GM19239 (cell line): ENCODE measurements at regions not wholly inside any gene's neighbourhood (a gene's known extent, or its start where the extent isn't known, plus 50 kb on each side); places are given as distances from the start of the nearest gene placed in this dataset.

Source experiments
- DNase-seq: peaks from one replicate; pipeline ENCODE4 v3.0.0; 2011; ENCODE audit warnings: low spot score; ENCODE audit not compliant: insufficient read length
- FAIRE-seq: peaks from 2 replicates; lab custom pipeline; 2011; peaks lifted over from hg19 to GRCh38; lab: Jason Lieb, UNC

DNA sequence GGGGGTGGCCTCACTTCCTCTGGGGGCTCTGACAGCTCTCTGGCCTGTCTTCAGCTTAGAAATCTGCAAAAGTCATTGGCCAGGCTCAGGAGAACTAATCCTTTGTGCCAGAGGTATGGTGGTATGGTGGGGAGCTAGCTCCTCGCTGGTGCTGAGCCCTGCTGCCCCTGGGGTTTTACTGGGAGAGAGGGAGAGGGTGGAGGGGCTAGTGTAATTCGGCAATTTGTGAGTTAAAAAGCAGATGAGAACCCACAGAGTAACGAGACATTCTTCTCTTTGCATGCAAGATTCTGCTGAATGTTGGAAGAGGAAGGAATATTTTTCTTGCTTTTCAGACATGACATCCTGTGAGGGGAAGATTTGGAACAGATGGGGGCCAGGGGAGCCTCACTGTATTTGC, 65.5 kb upstream of the SPRY4 start:
- FAIRE-seq, result no peak
- DNase-seq, result no peak

DNA sequence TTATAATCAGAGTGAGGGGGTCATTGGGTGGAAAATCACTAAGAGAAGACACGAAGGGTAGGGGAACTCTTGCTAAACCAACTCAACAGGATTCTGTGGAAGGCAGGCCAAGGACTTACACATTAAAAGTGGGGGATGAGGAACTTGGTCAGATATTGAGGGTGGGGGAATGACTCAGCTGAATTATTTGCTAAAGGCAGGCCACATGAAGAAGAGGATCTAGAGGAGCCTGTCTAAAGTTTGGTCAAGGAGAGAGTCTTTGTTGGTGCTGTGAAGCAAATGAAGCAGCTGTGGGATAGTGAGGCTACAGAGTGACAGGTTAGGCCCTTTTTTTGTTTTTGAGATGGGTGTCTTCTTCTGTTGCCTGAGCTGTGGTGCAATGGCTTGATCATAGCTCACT, 63.9 kb upstream of the SPRY4 start:
- FAIRE-seq, result no peak
- DNase-seq, result no peak

DNA sequence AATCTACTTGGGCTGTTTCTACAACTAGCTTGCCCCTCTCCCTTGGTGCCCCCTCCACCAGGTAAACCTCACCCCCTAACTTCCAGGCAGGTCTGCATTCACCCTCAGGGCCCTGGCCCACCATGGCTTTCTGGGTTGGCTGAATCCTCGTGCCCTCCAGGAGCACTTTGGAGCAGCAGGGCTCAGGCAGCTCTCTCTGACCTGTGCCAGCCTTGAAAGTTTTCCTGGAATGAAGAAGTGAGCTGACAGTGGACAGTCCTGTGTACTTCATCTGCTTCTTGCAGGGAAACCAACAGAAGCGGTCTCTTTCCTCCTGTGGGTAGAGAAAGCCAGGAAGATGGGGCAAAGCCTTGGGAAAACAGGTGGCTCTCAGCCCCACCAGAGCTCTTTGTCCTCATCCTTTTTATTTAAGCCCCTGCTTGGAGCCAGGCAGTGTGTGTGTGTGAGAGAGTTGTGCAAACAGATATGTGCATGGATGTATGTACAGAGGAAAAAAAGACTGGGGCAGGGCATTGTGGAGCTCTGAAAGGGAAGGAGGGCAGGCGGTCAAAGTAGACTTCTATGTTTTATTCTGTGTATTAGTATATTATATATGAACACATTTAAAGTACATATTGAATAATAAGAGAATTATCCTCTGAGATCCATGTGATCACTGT, 62.3 kb upstream of the SPRY4 start:
- DNase-seq, result no peak
- no peak for FAIRE-seq

DNA sequence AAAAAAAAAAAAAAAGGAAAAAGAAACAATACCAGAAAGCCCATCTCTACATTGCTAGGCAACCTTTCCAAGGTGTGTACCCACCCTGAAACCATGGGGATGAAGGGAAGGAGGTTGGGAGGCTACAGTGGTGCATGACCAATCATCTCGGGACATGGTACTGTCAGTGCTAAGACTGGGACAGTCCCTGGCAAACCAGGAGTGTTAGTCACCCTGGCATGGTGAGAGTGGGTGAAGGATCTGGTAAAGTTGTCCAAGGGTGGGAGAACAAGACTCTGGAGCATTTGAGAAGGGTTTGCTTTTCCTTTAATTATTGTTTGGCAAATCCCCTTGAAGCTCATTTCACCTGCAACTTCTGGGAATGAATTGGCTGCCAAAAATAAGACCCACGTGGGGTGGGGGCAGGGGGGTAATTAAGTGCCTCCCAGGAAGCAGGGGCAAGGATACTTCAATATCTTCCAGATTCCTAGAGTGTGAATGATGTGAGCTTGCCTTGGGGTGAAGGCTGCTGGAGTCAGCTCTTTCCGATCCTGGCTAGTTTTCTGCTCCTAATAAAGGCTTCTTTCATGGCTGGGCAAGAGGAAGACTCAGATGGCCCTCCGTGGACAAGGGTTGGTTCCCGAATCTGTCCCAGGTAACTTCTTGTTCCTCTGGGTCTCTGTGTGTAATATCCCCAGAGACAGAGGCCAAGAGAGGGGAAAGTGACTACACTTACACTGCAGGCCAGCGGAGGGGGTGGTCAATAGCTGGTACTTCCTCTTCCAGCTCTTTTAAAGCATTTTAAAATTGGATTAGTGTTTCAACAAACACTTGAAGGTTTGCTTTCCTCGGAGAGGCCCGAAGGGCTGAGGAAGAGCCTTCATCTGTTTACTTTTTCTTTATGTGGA, 61.6 kb upstream of the SPRY4 start:
- FAIRE-seq (no peak), DNase-seq (no peak)

DNA sequence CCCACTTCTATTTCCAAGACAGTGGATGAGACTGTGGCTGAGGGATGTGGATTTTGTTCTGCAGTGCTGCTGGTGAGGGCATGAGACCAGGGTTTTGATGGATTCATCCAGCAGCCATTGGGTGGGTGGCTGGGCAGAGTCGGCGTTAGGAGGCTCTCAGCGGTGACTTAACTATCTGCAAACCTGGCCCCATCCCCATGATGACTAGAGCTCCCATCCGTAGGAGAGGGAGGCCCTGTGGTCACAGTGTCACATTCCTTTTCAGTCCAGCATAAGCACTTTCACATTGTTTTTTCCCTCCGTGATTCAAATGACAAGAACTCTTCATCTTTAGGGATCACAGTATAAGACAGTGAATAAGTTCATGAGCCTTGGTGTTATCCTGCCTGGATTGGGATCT, 60.4 kb upstream of the SPRY4 start:
- no peak for DNase-seq
- FAIRE-seq, result no peak

DNA sequence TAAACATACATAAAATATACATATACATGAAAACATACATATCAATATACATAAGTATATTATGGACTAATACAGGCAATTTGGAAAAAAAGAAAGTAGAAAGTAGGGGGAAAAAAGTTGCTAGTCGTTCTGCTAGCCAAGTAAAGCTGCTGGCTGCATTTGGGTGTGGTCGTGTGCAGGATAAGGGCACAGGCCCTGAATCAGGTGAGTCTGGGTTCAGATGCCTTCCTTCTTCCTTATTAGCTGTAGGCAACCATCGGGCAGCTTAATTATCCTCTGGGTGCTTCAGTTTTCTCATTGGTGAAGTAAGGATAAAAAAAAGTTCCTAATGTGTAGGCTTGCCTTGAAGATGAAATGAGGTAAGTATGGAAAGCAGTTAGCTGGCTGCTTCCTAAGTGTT, 59.2 kb upstream of the SPRY4 start:
- FAIRE-seq (no peak), DNase-seq (no peak)

DNA sequence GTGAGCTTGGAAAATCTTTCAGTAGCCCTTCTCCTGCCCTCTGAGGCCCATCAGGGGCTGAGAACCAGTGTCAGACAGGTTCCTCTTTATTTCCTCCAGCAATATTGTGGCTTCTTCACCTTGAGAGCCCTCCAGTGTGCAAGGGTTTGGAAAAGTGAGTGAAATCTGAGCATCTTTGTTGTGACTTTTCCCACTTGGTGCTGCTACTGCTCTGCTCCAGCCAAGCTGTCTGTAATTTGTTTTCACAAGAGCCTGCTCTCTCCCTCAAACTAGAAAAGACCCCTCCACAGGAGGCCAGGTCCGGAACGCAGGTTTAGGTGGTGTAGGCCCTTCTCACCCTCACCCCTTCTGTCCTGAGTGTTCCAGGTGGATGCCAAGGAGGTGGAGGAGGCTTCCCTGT, 57.4 kb upstream of the SPRY4 start:
- DNase-seq (no peak), FAIRE-seq (no peak)

DNA sequence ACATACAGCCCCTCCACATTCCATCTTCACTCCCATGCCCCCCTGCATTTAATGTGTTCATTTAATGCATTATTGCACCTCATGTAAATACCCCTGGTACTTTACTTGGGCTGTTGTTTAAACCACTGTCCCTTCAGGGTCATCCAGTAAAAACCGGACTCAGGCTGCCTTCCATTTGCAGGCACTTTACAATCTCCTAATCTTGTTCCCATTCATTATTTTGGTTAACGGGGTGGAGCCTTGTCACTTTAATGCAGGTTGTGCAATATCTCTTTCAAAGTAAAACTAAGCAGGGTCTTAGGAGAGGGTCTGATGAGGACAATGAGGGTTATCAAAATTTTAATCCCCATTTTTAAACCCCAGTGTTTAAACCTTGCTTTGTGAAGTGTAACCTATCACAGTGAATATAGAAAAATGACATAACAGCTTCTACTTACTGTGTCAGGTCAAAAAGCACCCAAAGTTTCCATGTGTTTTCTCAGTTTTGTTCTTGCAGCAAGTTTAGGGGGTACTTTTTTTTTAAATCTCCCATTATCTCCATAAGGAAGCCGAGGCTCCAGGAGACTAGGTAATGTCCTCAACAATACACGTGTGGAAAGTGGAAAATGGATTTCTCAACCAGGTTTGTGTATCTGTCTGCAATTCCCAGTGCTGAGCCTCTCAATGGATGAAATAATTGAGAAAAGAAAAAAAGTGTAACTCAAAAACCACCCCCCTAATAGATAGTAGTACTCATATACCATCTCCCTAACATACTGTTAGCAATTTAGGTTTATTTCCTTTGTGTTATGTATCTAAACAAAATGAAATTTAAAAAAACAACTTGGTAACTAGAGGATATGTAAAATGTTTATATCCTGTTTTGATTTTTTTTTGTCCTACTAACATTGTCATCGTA, 54.2 kb upstream of the SPRY4 start:
- no peak for FAIRE-seq

DNA sequence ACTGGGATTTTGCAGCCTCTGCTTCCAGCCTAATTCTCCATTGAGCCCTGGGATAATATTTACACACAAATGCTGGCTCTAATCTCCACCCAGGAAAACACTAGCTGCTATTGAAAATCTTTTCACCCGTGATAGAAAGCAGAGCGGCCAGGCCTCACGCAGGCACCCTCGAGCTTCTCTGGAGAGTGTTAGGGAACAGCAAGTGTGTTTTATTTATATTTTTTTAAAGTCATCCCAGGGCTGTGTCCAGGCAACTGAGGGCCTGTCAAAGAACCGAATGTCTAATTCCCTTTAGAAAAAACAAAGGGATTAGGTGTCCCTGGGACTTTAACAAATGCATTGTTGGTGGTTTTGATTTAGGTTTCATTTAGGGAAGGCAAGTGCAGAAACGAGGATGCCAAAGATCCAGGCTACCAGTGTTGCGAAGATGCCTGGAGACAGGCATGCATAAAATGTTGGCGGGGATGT, 51.2 kb upstream of the SPRY4 start:
- no peak for FAIRE-seq
- no peak for DNase-seq

More for the DNA sequence above, 54.2 kb upstream of the SPRY4 start:
- DNase-seq, result no peak
